Endodermal cell (in vitro differentiated cells): ENCODE measurements at regions not wholly inside any gene's neighbourhood (a gene's known extent, or its start where the extent isn't known, plus 50 kb on each side); places are given as distances from the start of the nearest gene placed in this dataset.

Experiments used
- DNase-seq: peaks from one replicate; pipeline ENCODE4 v3.0.0-alpha.2; 2017
- H3K27ac ChIP-seq: 2 replicates; pipeline ENCODE4 v1.5.1; 2013; ENCODE audit warnings: mild to moderate bottlenecking, low read depth, low read length, moderate library complexity
- H3K27me3 ChIP-seq: 2 replicates; pipeline ENCODE4 v1.6.1; 2013; ENCODE audit warnings: mild to moderate bottlenecking, low read length, moderate library complexity; ENCODE audit not compliant: insufficient read depth, control insufficient read depth, poor library complexity, severe bottlenecking
- H3K36me3 ChIP-seq: 2 replicates; pipeline ENCODE4 v1.7.0; 2013; ENCODE audit warnings: mild to moderate bottlenecking, low read length, moderate library complexity; ENCODE audit not compliant: control insufficient read depth, insufficient read depth
- H3K4me1 ChIP-seq: one replicate; pipeline ENCODE4 v1.7.0; 2013; ENCODE audit warnings: low read length; ENCODE audit not compliant: control insufficient read depth, insufficient read depth
- H3K4me3 ChIP-seq: 2 replicates; pipeline ENCODE4 v1.5.1; 2013; ENCODE audit warnings: mild to moderate bottlenecking, low read length, moderate library complexity
- H3K9ac ChIP-seq: 2 replicates; pipeline ENCODE4 v1.6.1; 2013; ENCODE audit warnings: mild to moderate bottlenecking, low read length, moderate library complexity; ENCODE audit not compliant: poor library complexity, severe bottlenecking; ENCODE audit errors: extremely low read depth
- H3K9me3 ChIP-seq: 2 replicates; pipeline ENCODE4 v1.6.1; 2013; ENCODE audit warnings: mild to moderate bottlenecking, low read length, moderate library complexity; ENCODE audit not compliant: control insufficient read depth
- H3K27ac Mint-ChIP-seq: 2 replicates; pipeline ENCODE4 v1.8.0; 2020; ENCODE audit warnings: mixed read lengths
- H3K27me3 Mint-ChIP-seq: 2 replicates; pipeline ENCODE4 v1.8.0; 2021; ENCODE audit warnings: mild to moderate bottlenecking, mixed read lengths; ENCODE audit not compliant: insufficient read depth
- H3K36me3 Mint-ChIP-seq: 2 replicates; pipeline ENCODE4 v1.8.0; 2020; ENCODE audit warnings: low read depth, mixed read lengths
- H3K4me1 Mint-ChIP-seq: 2 replicates; pipeline ENCODE4 v1.8.0; 2020; ENCODE audit warnings: mixed read lengths
- H3K4me3 Mint-ChIP-seq: 2 replicates; pipeline ENCODE4 v1.8.0; 2020; ENCODE audit warnings: mild to moderate bottlenecking, moderate library complexity, mixed read lengths
- H3K9me3 Mint-ChIP-seq: 2 replicates; pipeline ENCODE4 v1.8.0; 2020; ENCODE audit warnings: mild to moderate bottlenecking, mixed read lengths
- WGBS, 2 experiments: methylation state at CpG; one replicate each; pipeline versions ENCODE4 v1.1.5 to v1.1.7; 2013; ENCODE audit warnings: missing lambda C conversion rate in 2 of 2, mixed read lengths in 1 of 2; ENCODE audit not compliant: insufficient coverage in 1 of 2, insufficient read length in 1 of 2; 5-methylcytosine and 5-hydroxymethylcytosine counted together
- TF ChIP-seq, protein P1 (sequence below): fragments of 200-600 bp; sonication (generic); conservative IDR thresholded peaks from 2 replicates; pipeline ENCODE4 v1.5.0; 2021; ENCODE audit warnings: antibody characterized with exemption, mild to moderate bottlenecking

DNA sequence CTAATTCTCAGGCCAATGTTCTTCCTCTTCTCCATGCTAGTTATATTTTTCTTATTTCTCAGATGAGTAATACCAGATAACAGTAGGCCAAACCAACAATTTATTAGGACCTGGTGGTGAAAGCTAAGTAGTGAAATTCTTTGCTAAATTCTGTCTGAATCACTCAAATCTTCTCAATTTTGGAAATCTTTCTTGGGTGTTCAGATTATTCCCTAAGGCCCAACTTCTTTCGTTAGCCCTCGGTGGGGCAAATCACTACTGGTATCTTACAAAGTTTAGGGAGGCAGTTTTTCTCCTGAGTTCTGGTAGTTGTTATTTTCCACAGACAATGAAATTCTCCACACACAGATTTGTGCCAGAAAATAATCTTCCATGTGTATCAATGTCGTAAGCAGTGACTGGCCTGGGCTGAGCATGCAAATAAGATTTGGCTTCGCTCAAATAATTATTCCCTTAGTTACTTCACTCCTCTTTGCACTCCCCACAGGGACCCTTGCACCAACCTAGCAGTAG lies 443.5 kb upstream of the SLC14A2 start:
- Histone ChIP-seq H3K4me3 (no peak overlapping the region), H3K36me3 (no peaks in the 10 kb centered on the region), H3K4me1 (no peaks in the 10 kb centered on the region), H3K27me3 (peaks cover 4% of the 10 kb centered on the region), H3K9me3 (no peaks in the 10 kb centered on the region), H3K27ac (no peak overlapping the region), H3K9ac (no peak overlapping the region)
- WGBS, 2 experiments, result 94 to 100% methylated on average over 1 to 4 of the region's 4 CpGs
- Mint-ChIP-seq H3K9me3 (no peaks in the 10 kb centered on the region), H3K27me3 (no peaks in the 10 kb centered on the region), H3K27ac (no peak overlapping the region), H3K4me1 (peaks cover 2% of the 10 kb centered on the region), H3K4me3 (no peak overlapping the region), H3K36me3 (no peaks in the 10 kb centered on the region)
- TF ChIP-seq, protein P1, sequence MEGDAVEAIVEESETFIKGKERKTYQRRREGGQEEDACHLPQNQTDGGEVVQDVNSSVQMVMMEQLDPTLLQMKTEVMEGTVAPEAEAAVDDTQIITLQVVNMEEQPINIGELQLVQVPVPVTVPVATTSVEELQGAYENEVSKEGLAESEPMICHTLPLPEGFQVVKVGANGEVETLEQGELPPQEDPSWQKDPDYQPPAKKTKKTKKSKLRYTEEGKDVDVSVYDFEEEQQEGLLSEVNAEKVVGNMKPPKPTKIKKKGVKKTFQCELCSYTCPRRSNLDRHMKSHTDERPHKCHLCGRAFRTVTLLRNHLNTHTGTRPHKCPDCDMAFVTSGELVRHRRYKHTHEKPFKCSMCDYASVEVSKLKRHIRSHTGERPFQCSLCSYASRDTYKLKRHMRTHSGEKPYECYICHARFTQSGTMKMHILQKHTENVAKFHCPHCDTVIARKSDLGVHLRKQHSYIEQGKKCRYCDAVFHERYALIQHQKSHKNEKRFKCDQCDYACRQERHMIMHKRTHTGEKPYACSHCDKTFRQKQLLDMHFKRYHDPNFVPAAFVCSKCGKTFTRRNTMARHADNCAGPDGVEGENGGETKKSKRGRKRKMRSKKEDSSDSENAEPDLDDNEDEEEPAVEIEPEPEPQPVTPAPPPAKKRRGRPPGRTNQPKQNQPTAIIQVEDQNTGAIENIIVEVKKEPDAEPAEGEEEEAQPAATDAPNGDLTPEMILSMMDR, result no peak
- DNase-seq, result no peak

DNA sequence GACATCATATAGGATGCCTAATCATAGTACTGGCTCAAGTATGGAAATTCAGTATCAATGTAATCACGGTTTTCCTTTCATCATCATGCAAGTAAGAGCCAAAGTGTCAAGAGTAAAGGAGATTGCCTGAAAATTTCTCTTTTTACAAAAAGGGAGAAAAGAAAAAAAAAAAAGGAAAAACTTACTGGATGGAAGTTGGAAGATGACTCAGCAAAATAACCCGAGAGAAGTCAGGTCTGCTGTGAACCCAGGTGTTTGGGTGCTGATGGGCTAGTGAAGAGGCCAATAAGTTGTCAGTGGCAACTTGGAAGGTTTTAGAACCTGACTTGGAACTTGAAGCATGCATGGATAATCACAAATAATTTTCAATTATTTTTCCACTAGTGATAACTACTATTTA lies 441.9 kb upstream of the SLC14A2 start:
- no peaks in the 10 kb centered on the region for H3K9me3 ChIP-seq
- no peak for DNase-seq
- TF ChIP-seq, protein P1, result no peak
- H3K9ac ChIP-seq, result no peak overlapping the region
- H3K27ac ChIP-seq, result no peak overlapping the region
- no peaks in the 10 kb centered on the region for H3K9me3 Mint-ChIP-seq
- no peaks in the 10 kb centered on the region for H3K36me3 Mint-ChIP-seq
- H3K4me3 ChIP-seq, result no peak overlapping the region
- H3K4me1 Mint-ChIP-seq, result peaks cover 2% of the 10 kb centered on the region
- 95% methylated on average over 2 of the region's 2 CpGs; no CpG with 5 or more reads in 1 of the 2 experiments for whole genome bisulfite sequencing, 2 experiments
- no peak overlapping the region for H3K27ac Mint-ChIP-seq
- H3K4me1 ChIP-seq, result no peaks in the 10 kb centered on the region
- no peaks in the 10 kb centered on the region for H3K27me3 Mint-ChIP-seq
- peaks cover 4% of the 10 kb centered on the region for H3K27me3 ChIP-seq
- H3K36me3 ChIP-seq, result no peaks in the 10 kb centered on the region
- no peak overlapping the region for H3K4me3 Mint-ChIP-seq

DNA sequence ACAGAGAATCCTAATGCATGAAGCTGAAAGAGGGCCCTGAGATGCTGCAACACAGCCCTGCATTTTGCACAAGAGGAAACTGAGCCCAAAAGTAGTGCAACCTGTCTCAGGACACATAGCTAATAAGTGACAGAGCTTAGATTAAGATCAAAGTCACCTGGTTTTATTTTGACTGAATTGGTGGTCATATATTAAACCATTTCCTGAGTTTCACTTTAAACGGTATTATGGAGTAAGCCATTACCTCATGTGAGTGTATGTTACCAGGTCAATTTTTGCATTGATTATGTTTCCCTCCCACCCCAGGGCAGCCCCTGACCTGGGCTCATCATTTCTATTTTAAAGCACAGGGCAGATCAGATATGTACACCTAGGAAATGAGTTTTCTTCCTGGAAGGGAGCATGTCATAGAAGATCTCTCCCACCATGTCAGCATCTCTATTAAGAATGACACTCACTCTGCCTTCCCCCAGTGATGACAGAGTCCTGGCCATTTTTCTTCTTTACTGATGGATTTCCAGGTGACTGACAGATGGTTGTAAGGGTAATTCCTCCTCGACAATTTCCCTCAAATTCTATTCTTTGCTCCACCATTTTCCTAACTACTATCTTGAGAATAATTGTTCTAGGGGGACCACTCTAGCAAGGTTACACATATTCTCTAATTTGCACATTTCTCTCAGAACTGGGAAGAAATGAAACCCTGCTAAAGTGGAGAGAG lies 441.3 kb upstream of the SLC14A2 start:
- H3K9ac ChIP-seq, result no peak overlapping the region
- H3K4me3 Mint-ChIP-seq, result no peak overlapping the region

More for the DNA sequence above, 441.3 kb upstream of the SLC14A2 start:
- Histone ChIP-seq H3K4me3 (no peak overlapping the region), H3K9me3 (no peaks in the 10 kb centered on the region), H3K36me3 (no peaks in the 10 kb centered on the region), H3K27ac (no peak overlapping the region), H3K4me1 (no peaks in the 10 kb centered on the region), H3K27me3 (peaks cover 4% of the 10 kb centered on the region)
- DNase-seq, result no peak
- H3K27ac Mint-ChIP-seq, result no peak overlapping the region
- H3K9me3 Mint-ChIP-seq, result no peaks in the 10 kb centered on the region
- TF ChIP-seq, protein P1, result no peak
- peaks cover 2% of the 10 kb centered on the region for H3K4me1 Mint-ChIP-seq
- H3K27me3 Mint-ChIP-seq, result no peaks in the 10 kb centered on the region
- WGBS, 2 experiments, result 92 to 100% methylated on average over 1 to 2 of the region's 2 CpGs
- no peaks in the 10 kb centered on the region for H3K36me3 Mint-ChIP-seq
